CD4-positive, alpha-beta T cell treated with Interleukin-4 for 4 hours (primary cell): ENCODE measurements at regions not wholly inside any gene's neighbourhood (a gene's known extent, or its start where the extent isn't known, plus 50 kb on each side); places are given as distances from the start of the nearest gene placed in this dataset.
"Not testable (repeated sequence)": the region's sequence is repeated elsewhere in the genome, so short reads cannot be mapped to it uniquely, and the experiment has no call there.

Source experiments
- DNase-seq: peaks from one replicate; pipeline ENCODE4 v3.0.0-alpha.2; 2020

DNA sequence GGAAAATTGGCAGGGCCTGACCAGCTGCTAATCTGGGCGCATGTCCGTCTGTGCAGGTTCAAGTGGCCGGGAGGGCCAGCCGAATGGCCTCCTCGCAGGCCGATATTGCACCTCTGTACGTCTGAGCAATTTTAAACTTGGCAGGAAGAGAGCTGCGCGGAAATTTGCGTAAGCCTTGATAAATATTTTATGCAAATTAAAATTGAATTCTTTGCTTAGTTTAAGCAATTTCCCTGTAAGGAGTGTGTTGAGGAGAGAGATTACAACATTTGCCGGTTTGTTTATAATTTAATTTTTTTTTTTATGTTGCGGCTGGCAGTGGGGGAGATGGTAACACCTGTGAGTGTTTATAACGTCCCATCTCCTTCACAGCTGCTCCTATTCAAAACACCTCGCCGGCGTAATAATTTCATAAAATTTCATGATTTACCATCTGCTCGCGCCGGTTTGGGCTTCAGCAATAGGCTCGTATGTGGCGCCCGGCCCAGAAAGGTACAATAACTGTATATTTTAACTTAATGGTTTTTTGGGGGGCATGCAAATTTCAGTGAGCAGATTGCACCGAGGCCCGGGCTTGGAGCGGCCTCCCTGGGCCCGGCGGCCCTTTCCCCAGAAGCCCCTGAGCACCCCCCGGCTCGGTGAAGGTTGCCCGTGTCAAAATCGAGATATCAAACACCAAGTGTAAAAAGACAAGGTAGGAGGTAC lies 269.4 kb upstream of the MVB12B start:
- DNase-seq, result no peak

DNA sequence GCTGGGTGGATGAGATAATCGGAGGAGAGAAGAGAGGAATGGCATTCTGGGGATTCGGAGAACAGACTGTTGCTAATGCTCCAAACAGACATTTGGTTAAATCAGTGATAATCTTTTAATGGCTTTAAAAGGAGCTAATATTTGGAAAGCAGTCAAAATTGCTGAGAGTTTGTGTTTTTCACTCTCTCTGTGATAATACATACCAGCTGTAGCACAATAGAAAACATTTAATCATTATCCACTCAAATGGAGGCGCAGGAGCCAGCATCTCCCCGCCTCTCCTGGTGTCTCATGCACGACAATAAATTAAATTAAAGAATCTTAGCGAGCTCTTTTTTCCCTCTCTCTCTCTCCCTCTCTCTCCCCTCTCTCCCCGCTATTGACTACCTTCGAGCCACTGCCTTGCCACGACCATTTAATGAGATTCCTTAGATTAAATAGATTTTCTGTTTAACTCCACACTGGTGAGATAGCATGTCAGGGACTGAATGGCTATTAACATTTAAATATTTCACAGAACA lies 268.6 kb upstream of the MVB12B start:
- no peak for DNase-seq

DNA sequence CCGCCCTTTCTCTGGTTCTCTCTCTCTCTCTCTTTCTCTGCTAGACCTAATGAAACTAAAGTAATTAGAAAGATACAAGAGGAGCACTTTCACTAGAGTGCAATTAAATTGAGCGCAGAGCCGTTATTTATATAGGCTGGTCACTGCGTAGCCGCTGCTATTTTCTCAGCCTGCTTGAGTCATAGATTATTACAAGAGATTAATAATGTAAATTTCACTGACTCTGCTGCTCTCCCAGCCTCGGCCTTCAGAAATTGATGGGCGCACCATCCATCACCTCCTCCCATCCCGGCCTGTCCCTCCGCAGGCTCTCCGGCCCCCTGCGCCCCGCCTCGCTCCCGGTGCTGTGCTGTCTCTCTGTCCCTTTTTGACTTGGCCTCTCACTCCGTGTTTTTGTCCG lies 268.0 kb upstream of the MVB12B start:
- DNase-seq, result no peak

DNA sequence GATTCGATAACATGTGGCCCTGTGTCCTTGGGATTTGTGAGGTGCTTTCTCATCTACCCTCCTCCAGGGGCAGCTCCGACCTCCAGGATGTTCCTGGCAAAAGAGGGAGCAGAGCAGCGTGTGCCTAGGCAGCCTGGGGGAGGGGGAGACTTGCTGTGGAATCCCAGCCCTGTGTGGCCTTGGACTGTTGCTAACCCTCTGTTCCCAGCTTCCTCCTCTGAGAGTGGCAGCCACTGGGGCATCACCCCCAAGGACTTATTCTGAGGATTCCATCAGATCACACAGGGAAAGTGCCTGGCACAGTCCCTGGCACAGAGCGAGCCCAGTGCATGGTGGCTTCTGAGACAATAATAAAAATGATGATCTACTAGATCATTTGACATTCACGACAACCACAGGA lies 265.1 kb upstream of the MVB12B start:
- no peak for DNase-seq

DNA sequence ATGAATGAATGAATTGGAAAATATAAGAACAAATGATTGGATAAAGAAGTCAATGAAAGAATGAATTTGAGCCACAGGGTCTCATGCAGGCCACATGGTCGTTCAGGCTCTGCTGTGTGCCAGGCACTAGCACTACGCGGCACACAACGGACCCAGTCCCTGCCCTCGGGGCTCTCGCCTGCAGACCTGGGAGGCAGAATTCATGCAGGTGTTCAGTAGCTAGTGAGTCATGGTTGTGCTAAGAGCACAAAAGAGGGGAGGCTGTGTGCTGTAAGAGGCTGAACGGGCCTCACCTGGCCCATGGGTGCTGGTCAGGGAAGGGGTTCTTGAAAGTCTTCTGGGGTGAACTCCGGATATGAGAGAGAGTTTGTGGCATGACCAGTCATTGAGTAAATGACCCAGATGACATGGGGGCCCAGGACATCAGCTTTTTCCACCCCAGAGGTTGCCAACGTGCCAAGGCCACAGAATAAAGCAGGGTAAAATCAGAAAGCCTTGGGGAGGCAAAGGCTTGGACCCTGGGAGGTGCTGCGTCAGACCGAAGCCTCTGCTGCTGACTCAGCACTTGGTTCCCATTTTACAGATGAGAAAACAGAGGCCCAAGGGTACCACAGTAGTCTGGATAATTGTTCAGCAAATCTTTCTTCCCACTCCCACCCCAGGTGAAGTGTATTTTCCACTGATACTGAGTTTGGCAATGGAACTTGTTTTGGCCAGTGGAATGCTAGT lies 264.3 kb upstream of the MVB12B start:
- no peak for DNase-seq

DNA sequence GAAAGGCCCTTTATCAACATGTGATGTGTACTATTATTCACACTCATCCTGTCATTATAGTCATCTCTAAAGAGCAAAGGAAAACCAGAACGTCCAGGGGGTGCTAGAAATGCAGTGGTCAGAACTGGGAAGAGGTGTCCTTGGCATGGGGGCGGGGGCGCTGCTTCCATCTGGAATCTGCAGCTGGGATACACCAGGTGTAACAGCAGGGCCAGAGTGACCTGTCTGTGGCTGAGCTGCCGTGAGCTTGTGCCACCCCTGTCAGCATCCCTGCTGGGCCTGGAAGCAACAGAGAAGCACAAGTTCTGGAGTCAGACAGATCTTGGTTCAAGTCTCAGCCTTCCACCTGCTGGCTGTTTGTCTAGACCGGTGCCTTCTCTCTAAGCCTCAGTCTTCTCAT lies 263.3 kb upstream of the MVB12B start:
- DNase-seq, result no peak

DNA sequence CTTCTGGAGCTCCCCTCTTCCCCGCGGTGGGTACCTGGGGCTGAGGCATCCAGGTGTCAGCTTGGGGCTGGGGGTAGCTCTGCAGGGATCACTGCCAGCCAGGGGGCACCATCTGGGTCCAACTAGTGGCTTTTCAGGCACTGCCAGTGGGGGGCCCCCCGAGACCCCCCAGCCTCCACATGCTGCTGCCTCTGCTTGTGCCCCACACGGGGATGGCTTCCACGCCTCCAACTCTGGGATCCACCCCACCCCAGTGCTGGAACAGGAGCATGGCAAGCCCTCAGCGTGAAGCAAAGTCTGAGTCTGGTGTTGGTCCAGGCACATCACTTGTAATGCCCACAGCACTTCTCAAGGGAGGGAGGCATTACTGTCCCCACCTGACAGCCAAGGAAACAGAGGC lies 260.5 kb upstream of the MVB12B start:
- no peak for DNase-seq

DNA sequence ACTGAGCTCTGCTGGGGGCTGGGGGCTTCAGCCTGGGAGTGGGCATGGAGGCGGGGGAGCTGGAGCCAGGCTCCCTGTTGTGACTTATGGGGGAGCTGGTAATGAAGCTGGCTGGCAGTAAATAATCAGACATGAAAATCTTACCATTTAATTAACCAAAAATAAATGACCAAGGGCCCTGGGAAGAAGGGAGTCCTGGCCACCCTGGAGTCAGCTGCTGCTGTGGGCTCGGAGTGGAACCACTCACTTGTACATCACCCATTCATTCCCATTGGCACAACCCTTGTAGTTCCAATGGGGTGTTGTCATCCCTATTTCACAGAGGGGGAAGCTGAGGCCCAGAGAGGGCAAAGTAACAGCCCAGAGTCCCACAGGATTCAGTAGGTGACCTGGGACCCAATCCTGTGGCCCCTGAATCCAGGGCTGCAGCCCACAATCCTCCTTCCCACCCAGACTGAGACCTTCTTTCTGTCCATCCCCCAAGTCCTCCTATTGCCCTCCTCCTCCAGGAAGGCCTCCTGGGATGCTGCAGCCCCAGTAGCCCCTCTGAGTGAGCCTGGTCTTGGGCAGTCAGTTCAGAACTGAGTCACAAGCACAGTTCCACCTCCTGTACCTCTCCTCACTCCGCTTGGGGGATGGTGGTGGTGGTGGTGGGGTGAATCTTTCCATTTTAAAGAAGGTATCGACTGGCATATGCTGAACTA lies 259.4 kb upstream of the MVB12B start:
- DNase-seq, result no peak

DNA sequence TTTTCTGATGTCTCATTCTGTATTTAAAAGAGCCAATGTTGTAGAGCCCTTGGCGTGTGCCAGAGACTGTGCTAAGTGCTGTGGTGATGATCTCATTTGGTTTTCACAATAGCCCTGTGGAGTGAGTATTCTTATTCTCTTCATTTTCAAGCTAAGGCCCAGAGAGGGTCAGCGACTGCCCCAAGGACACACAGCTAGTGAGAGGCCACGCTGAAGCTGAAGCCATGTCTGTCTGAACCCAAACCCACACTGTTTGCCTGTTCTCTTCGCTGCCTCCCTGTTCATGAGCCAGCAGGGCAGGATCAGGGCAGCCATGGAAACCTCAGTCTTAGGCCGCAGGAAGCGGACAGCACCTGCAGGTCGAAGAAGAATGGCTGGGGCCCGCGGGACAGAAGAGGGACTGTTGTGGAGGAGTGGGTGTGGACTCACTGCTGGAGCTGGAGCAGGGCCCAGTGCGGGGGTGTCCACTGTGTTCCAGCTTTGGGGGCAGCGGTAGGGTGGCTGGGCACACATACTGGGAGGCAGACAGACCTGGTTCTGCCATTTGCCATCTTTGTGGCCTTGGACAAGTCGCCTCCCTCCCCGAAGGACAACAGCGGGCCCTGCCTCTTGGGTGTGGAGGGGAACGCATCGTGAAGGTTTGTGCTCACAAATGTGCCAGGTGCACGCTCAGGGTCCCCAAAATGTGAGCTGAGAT lies 257.9 kb upstream of the MVB12B start:
- DNase-seq, result no peak

DNA sequence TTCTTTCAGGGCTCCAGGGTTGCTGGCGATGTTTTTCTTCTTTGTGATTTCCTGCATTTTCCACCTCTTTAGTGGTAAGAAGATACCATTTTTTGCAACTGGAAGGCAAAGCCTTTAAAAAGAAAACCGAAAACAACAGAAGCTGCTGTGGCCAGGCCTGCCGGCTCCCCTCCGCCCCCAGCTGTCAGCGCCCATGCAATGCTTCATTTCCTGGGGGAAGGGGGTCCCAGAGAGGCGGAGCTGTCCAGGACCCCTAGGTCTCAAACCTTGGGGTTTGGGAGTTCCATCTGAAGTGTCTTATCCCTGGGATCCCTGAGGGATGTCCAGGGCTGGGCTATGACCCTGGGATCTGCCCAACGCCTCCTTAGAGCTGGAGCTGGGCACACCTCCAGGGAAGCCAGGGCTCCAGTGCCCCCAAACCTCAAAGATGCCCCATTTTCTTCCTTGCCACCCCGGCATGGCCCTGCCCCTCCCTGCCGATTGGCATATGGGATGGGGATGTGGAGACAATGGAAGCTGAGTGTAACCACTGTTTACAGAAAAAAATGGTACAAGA lies 257.2 kb upstream of the MVB12B start:
- no peak for DNase-seq

DNA sequence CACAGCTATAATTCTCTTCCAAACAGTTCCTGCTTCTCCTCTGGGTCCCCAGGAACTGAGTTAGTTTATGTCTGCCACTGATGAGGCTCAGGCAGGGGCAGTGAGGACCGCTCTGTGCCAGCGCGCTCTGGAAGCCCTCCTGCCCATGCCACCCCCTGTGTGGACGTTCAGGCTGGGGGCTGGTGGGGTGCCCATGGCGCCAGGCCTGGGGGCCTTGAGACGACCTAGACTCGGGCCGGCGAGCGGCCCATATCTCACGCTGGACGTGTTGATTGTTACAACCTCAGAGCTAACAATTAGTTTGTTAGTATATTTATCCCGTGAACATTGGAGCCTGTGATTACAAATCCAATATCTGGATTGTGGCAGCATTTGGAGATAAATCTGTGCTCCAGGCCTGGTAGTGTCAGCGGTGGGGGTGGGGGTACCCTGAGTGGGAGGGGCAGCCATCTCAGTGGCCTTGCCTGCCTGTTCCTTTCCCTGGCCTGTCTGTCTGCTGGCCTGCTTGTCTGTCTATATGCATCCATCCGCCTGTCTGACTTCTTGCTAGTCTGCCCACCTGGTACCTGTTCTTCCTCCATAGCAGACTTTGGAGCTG lies 256.5 kb upstream of the MVB12B start:
- DNase-seq, result no peak

DNA sequence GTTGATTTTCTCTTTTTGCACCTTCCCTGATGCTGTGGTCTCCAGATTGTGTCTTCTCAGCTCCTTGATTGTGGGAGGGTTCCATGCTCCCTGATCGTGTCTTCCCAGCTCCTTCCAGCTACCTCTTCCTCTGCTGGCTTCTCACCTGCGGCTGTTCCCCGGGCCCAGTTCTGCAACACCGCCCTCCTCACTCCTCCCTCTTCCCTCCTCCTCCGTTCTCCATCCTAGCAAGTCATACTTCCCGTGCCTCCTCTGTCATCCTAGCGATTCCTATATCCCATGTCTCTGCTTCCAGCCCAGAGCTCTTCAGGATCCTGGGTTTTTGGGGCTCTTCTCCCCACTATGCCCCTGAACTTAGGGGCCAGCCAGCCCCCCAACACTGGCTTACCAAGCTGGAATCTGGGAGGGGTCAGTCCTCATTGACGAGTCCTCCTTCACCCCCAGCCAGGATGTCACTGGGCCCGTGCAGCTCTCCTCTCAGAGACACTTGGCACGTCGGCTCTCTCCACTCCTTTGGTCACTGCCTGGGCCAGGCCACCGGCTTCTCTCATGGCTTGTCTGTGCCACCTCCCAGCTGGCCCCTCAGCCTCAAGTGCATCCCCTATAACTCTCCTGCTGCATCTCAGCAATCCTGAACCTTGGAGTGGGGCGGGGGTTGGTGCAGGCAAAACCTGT lies 255.4 kb upstream of the MVB12B start:
- DNase-seq, result no peak

DNA sequence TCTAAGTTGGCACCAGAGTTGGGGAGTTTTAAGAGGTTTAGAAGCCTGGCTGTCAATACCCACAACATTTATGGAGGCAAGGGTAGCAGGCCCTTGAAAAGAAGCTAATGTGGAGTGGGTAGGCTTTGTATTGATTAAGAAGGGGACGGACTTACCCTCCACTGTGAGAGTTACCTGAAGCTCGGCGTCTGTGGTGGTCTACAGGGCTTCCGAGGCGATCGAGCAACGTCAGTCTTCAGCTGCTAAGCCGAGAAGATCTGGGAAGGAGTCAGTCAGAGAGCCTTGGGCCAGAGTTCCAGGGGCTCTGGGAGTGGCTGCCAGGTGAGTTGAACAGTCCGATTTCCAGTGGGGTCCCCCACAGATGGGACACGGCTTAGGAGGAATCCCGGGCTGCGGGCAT lies 249.0 kb upstream of the MVB12B start:
- DNase-seq, result not testable (repeated sequence)

DNA sequence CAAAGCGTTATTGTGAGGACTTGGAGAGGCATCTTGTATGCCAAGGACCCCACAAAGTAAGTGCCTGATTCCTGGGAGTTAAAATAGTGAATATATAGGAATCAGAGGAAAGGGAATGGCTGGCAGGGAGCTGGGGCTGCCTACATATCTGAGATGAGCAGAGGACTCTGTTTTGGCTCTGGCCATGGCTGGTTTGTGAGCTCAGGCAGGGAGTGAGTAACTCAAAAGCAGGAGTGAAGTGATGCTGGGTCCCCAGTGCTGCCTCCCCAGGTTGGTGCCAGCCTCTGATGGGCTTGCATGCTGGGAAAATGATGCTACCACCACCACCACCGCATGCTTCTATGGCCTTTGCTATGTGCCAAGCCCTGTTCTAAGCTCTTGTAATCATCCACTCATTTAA lies 246.0 kb upstream of the MVB12B start:
- DNase-seq, result no peak

DNA sequence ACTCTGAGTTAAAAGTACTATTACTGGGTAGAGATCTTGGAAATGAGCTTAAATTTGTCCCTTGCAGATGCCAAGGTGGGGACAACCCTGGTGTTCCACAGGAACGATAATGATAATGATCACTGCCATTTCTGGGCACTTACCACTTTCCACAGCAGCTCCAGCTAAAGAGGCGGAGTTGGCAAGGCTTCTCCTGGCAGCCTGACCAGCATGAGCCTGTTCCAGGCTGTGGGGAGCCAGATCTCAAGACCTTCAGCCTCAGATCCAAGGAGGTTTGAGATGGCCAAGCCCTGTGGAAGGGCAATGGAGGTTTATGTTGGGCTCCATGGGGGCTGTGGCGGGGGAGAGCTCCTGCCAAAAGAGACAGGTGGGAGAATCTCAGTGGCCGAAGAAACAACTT lies 244.9 kb upstream of the MVB12B start:
- no peak for DNase-seq

DNA sequence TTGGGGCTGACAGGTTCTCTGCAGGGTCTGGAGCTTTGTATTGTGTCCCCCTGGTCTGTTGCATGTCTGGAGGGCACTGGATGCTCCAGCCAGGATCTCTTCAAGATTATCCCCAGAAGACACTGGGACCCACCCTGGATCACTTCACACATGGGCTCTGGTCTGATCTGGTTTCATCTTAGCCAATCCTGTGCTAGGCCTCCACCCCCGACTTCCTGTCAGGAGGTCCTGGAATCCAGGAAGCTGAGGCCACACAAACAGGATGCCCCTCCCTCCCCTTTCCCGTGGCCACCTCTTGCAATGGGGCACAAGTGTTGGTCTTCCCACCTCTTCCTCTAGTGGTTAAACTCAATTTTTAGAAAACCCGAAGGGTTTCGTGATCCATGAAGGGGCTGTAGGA lies 242.6 kb upstream of the MVB12B start:
- DNase-seq, result no peak

DNA sequence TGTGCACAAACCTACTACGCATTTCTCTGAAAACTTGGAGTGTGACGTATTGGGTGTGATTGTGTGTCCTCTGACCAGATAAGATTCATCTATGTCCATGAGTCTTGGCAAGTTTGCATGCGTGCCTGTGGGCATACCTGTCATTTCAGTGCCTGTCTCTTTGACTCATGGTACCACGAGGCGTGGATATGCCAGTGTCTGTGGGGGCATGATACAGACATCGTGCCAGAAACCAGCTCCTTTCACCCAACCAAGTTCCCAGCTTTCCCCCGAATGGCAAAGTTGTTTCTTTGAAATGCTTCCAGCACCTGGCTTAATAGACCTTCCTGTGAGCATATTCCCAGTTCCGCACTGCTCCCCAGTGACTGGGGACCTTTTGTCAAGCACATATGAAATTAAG lies 241.9 kb upstream of the MVB12B start:
- DNase-seq, result no peak

DNA sequence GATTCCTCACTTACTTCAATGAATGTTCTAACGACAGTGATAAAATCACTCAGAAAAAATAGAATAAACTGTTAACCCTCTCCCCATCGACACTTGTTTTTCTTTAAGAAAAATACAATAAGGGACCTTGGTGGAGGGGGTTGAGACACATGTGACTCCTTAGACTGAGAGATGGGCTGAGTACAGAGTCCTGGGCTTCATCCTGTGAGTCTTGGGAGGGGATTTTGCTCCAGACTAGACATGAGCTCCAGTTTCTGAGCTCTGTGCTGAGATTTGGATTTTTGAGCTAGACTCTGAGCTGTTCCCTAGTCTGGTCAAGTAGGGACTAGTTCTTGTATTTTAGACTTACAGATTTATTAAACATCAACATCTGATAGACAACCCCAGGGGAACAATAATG lies 241.5 kb upstream of the MVB12B start:
- DNase-seq, result no peak

DNA sequence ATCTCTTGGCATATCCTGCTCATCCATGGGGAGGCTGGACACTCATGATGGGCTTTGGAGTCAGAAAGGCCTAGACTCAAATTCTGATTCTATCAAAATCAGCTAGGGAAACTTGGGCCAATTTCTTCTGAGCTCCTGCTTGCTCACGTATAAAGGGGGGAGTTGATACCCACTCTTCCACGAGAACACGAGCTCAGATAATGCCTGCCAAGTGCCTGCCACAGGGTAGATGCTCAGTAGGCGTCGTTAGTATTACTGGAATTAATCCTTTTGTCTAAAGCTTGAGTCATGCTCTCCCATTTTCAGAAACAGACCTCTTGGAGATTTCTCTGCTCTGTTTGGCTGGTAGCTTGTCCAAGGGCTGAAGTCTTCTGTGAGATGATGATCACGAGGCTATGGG lies 238.3 kb upstream of the MVB12B start:
- no peak for DNase-seq

DNA sequence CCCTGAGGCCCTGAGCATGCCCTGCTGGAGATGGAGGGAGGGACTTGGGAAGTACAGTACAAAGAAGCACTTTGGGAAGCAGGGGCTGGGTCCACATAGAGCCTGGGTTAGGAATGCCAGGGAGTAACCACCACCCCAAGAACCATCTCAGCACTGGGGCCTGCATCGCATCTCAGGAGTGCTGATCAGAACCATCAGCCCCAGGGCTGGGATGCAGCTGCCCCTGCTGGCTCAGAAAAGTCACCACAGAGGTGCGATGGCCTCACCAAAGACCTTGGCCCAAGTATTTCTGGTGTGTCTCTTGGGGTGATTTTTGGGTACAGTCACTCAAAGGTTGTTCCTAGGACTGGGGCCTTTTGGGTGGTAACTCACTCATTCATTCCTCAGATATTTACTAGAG lies 236.8 kb upstream of the MVB12B start:
- DNase-seq, result no peak

DNA sequence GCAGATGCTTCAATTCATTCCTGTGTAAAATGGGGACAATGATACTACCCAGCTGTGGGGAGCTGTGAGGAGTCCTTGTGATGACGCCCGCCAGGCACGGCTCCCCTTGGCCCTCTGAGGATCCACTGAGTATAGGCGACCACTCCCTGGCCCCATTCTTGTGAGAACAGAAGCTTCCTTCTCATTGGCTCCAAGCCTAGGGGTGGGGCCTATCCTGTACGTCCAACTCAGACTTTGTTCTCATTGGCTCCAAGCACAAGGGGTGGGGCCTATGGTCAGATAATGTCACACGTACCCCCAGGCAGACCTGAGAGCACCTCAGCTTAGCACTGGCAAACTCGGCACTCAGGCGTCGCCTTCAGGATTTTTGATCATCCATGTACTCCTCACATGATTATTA lies 232.9 kb upstream of the MVB12B start:
- no peak for DNase-seq
